Fibroblast of lung (primary cell): ENCODE measurements at regions not wholly inside any gene's neighbourhood (a gene's known extent, or its start where the extent isn't known, plus 50 kb on each side); places are given as distances from the start of the nearest gene placed in this dataset.

Source experiments
- DNase-seq, 2 donors: peaks; one replicate each; pipeline versions ENCODE4 v3.0.0 to v3.0.0-alpha.2; 2010; ENCODE audit warnings: low read depth in 2 of 2
- H2AFZ ChIP-seq: 2 replicates; pipeline ENCODE4 v1.5.1; 2012; ENCODE audit warnings: low read length, control low read depth, inconsistent platforms
- H3K27ac ChIP-seq: 2 replicates; pipeline ENCODE4 v1.5.1; 2011; ENCODE audit warnings: low read length, control low read depth; ENCODE audit not compliant: insufficient read depth
- H3K27me3 ChIP-seq: 2 replicates; pipeline ENCODE4 v1.5.1; 2011; ENCODE audit warnings: mild to moderate bottlenecking, low read length; ENCODE audit not compliant: control insufficient read depth, insufficient read depth
- H3K36me3 ChIP-seq: 2 replicates; pipeline ENCODE4 v1.5.1; 2011; ENCODE audit warnings: low read length; ENCODE audit not compliant: control insufficient read depth, insufficient read depth
- H3K4me1 ChIP-seq: 2 replicates; pipeline ENCODE4 v1.5.1; 2011; ENCODE audit warnings: low read length; ENCODE audit not compliant: control insufficient read depth, insufficient read depth; ENCODE audit errors: extremely low read depth
- H3K4me2 ChIP-seq: 2 replicates; pipeline ENCODE4 v1.5.1; 2011; ENCODE audit warnings: low read length, control low read depth; ENCODE audit not compliant: insufficient read depth; ENCODE audit errors: extremely low read depth
- H3K4me3 ChIP-seq, 4 experiments: fragments of 200-600 bp in 1 of 4; sonication (generic) in 1 of 4; replicated peaks in 1 of 4; 2 replicates each; pipeline ENCODE4 v1.5.1; 2011 to 2016; ENCODE audit warnings: low read length in 4 of 4, low read depth in 3 of 4, mild to moderate bottlenecking in 3 of 4, control low read depth in 2 of 4, inconsistent platforms in 1 of 4, mixed read lengths in 1 of 4; ENCODE audit not compliant: insufficient read depth in 1 of 4; ENCODE audit errors: control extremely low read depth in 1 of 4
- H3K79me2 ChIP-seq: 2 replicates; pipeline ENCODE4 v1.5.1; 2012; ENCODE audit warnings: mild to moderate bottlenecking, low read length, inconsistent platforms; ENCODE audit not compliant: control insufficient read depth, insufficient read depth
- H3K9ac ChIP-seq: 2 replicates; pipeline ENCODE4 v1.5.1; 2011; ENCODE audit warnings: mild to moderate bottlenecking, low read length, control low read depth; ENCODE audit not compliant: insufficient read depth
- H3K9me3 ChIP-seq: 2 replicates; pipeline ENCODE4 v1.5.1; 2012; ENCODE audit warnings: low read depth, low read length; ENCODE audit not compliant: control insufficient read depth, insufficient read depth
- H4K20me1 ChIP-seq: 2 replicates; pipeline ENCODE4 v1.5.1; 2011; ENCODE audit warnings: low read length; ENCODE audit not compliant: control insufficient read depth, insufficient read depth; ENCODE audit errors: extremely low read depth
- EZH2 ChIP-seq: IDR thresholded peaks from 2 replicates; pipeline ENCODE4 v1.5.1; 2012; ENCODE audit warnings: low read length, control low read depth, mild to moderate bottlenecking; ENCODE audit errors: missing control alignments
- TF ChIP-seq, protein P1 (sequence below), 2 donors: IDR thresholded peaks in 1 of 2; conservative IDR thresholded peaks in 1 of 2; 1 replicate in 1 of 2; 2 replicates in 1 of 2; pipeline ENCODE4 v1.5.1; 2011 to 2012; ENCODE audit warnings: low read length in 2 of 2, control low read depth in 1 of 2, inconsistent platforms in 1 of 2, low read depth in 1 of 2, mild to moderate bottlenecking in 1 of 2

DNA sequence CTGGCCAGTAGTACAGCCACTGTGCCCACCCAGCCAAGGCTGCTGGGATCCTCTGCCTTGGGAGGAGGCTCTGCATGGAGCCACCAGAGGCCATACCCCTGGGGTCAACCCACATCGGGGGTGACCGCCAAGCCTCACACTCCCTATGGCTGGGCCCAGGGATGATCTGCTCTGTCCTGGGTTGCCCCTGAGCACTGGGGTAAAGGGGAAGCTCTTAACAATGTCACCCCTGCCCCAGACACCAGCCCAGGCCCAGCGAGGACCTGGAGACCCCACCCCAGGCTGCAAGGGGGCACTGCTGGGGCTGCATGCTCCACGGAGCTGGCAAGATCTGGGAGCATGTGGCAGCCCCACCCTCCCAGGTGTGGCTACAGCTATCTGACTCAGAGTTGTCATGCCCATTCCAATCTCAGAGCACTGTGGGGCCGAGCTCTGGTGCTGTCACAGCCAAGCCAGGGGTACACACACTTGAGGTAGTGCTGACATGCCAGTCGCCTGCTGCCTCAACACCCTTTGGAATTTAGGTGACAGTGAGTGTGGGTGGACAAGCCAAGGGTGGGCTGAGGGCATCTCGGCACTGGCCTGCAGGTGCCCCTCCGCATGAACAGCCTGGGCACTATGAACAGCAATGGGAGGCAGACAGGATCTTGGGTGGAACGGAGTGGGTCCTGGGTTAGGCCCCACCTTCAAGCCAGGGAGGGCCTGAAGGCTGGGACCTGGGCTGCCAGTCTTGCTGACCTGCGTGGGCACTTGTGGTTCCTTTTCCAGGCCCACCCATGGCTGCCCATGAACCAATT lies 427.7 kb downstream of the LRRIQ3 start:
- TF ChIP-seq EZH2 = no peak
- TF ChIP-seq, protein P1, sequence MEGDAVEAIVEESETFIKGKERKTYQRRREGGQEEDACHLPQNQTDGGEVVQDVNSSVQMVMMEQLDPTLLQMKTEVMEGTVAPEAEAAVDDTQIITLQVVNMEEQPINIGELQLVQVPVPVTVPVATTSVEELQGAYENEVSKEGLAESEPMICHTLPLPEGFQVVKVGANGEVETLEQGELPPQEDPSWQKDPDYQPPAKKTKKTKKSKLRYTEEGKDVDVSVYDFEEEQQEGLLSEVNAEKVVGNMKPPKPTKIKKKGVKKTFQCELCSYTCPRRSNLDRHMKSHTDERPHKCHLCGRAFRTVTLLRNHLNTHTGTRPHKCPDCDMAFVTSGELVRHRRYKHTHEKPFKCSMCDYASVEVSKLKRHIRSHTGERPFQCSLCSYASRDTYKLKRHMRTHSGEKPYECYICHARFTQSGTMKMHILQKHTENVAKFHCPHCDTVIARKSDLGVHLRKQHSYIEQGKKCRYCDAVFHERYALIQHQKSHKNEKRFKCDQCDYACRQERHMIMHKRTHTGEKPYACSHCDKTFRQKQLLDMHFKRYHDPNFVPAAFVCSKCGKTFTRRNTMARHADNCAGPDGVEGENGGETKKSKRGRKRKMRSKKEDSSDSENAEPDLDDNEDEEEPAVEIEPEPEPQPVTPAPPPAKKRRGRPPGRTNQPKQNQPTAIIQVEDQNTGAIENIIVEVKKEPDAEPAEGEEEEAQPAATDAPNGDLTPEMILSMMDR (conservative IDR thresholded peaks at IDR 0.05 in 1 of 2, IDR thresholded peaks at IDR 0.05 in 1 of 2; ENCODE audit: low read depth in 1 of 2, low read length in 2 of 2) = no peak
- H3K4me1 ChIP-seq = no peaks in the 10 kb centered on the region
- H3K9ac ChIP-seq = no peak overlapping the region
- H3K9me3 ChIP-seq = no peaks in the 10 kb centered on the region
- no peak overlapping the region for H2AFZ ChIP-seq
- no peak overlapping the region for H3K27ac ChIP-seq
- no peak for DNase-seq
- no peaks in the 10 kb centered on the region for H4K20me1 ChIP-seq
- no peaks in the 10 kb centered on the region for H3K27me3 ChIP-seq
- H3K4me2 ChIP-seq = no peak overlapping the region
- no peaks in the 10 kb centered on the region for H3K36me3 ChIP-seq
- no peak overlapping the region for H3K4me3 ChIP-seq
- no peaks in the 10 kb centered on the region for H3K79me2 ChIP-seq

DNA sequence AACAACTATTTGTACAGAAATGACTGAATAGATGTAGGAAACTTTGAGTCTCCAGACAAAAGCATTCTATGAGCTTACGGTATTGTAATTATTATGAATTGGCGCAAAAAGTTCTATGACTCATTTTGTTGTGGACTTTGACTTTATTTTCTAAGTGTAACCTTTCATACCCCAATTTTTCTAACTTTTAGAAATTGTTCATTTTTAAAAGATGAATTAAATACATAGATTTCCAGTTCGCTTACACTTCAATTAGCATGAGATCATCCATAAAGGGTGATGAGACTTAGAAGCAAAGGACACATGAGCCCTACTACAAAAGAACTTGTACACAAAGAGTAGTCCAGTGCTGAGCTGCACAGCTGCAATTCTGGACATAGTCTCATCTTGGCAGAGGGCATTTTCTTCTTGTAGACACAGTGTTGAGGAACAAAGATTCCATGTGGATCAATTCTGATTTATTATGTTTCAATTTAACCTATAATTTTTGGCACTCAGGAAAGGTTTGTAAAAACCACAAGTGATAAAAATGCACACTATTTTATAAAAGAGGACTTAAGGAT lies 431.1 kb downstream of the LRRIQ3 start:
- no peaks in the 10 kb centered on the region for H3K27me3 ChIP-seq
- H2AFZ ChIP-seq = no peak overlapping the region
- no peaks in the 10 kb centered on the region for H4K20me1 ChIP-seq
- TF ChIP-seq, protein P1 (conservative IDR thresholded peaks at IDR 0.05 in 1 of 2, IDR thresholded peaks at IDR 0.05 in 1 of 2; ENCODE audit: low read depth in 1 of 2, low read length in 2 of 2) = no peak
- no peak for TF ChIP-seq EZH2
- no peak overlapping the region for H3K4me3 ChIP-seq
- no peaks in the 10 kb centered on the region for H3K9me3 ChIP-seq
- H3K27ac ChIP-seq = no peak overlapping the region
- DNase-seq = no peak
- H3K36me3 ChIP-seq = no peaks in the 10 kb centered on the region
- no peaks in the 10 kb centered on the region for H3K79me2 ChIP-seq
- no peak overlapping the region for H3K4me2 ChIP-seq
- no peak overlapping the region for H3K9ac ChIP-seq
- H3K4me1 ChIP-seq = no peaks in the 10 kb centered on the region

DNA sequence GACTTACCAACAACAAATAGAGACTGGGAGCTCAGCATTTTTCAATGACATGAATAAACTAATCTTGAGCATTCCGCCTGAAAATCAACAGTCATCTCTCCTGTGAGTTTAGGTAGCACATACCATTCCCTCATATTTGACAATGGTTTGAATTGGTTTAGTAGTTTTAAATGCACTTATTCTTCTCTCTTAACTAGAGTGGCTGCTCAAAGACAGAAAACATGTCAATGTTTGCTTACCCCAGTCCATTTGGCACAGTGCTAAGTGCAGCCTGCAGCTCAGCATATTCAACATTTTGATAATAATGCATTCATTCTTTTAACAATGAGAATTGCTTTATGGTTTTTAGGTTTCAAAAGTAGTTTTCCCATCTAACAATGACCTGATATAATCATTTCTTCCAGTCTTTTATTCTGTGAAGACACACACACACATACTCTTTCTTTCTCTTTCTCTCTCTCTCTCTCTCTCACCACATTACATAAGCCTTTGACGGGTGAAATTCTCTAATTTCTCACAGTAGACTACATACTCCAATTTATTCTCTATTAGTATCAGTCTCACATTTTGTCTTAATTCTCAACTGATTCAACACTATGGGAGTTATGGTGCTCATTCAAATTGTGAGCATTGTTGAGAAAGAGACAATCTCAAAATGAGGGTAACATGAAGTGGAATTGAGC lies 432.3 kb downstream of the LRRIQ3 start:
- no peak for DNase-seq
- TF ChIP-seq EZH2 = no peak
- TF ChIP-seq, protein P1 (conservative IDR thresholded peaks at IDR 0.05 in 1 of 2, IDR thresholded peaks at IDR 0.05 in 1 of 2; ENCODE audit: low read depth in 1 of 2, low read length in 2 of 2) = no peak

More for the DNA sequence above, 432.3 kb downstream of the LRRIQ3 start:
- H3K9ac ChIP-seq = no peak overlapping the region
- no peak overlapping the region for H3K4me3 ChIP-seq
- H3K36me3 ChIP-seq = no peaks in the 10 kb centered on the region
- H3K9me3 ChIP-seq = no peaks in the 10 kb centered on the region
- no peaks in the 10 kb centered on the region for H3K79me2 ChIP-seq
- H3K4me1 ChIP-seq = no peaks in the 10 kb centered on the region
- H3K4me2 ChIP-seq = no peak overlapping the region
- no peak overlapping the region for H3K27ac ChIP-seq
- H3K27me3 ChIP-seq = no peaks in the 10 kb centered on the region
- H2AFZ ChIP-seq = no peak overlapping the region
- no peaks in the 10 kb centered on the region for H4K20me1 ChIP-seq
